HT1080 (cell line): ENCODE measurements at regions not wholly inside any gene's neighbourhood (a gene's known extent, or its start where the extent isn't known, plus 50 kb on each side); places are given as distances from the start of the nearest gene placed in this dataset.
A peak's percentile ranks its signal among the peaks of the same experiment; 100 is the strongest.

Experiments
- DNase-seq: peaks from one replicate; pipeline ENCODE4 v3.0.0-alpha.2; 2015; ENCODE audit warnings: low read depth

- peak; percentile 67 for DNase-seq
These were observed 102.0 kb downstream of the DIRAS3 start for GRCh38 chr1:67948151-67949080.

GRCh38 chr1:67947114-67947513, 103.3 kb downstream of the DIRAS3 start:
- no peak for DNase-seq

GRCh38 chr1:67945733-67946374, 104.6 kb downstream of the DIRAS3 start:
- DNase-seq: no peak

GRCh38 chr1:67942274-67942673, 108.2 kb downstream of the DIRAS3 start:
- no peak for DNase-seq

GRCh38 chr1:67941746-67942145, 108.5 kb upstream of the GNG12 start:
- no peak for DNase-seq

- DNase-seq: no peak
These were observed 107.9 kb upstream of the GNG12 start for GRCh38 chr1:67941155-67941554.

- no peak for DNase-seq
These were observed 106.7 kb upstream of the GNG12 start for GRCh38 chr1:67939942-67940341.

GRCh38 chr1:67939186-67939743, 106.0 kb upstream of the GNG12 start:
- DNase-seq: no peak

GRCh38 chr1:67937651-67938050, 104.4 kb upstream of the GNG12 start:
- DNase-seq: no peak

GRCh38 chr1:67937010-67937409, 103.7 kb upstream of the GNG12 start:
- no peak for DNase-seq

GRCh38 chr1:67935560-67935959, 102.3 kb upstream of the GNG12 start:
- DNase-seq: no peak

- no peak for DNase-seq
These were observed 97.9 kb upstream of the GNG12 start for GRCh38 chr1:67931198-67931597.

GRCh38 chr1:67923074-67923473, 89.8 kb upstream of the GNG12 start:
- DNase-seq: no peak

GRCh38 chr1:67921725-67922489, 88.6 kb upstream of the GNG12 start:
- DNase-seq: peak; percentile 15

- no peak for DNase-seq
These were observed 86.2 kb upstream of the GNG12 start for GRCh38 chr1:67919274-67920072.

GRCh38 chr1:67918067-67918466, 84.8 kb upstream of the GNG12 start:
- DNase-seq: no peak

GRCh38 chr1:67917006-67917405, 83.7 kb upstream of the GNG12 start:
- DNase-seq: no peak

GRCh38 chr1:67916140-67916886, 83.0 kb upstream of the GNG12 start:
- no peak for DNase-seq

GRCh38 chr1:67909776-67910175, 76.5 kb upstream of the GNG12 start:
- DNase-seq: no peak
